ENCODE measurements at regions not wholly inside any gene's neighbourhood (a gene's known extent, or its start where the extent isn't known, plus 50 kb on each side); places are given as distances from the start of the nearest gene placed in this dataset.

DNA sequence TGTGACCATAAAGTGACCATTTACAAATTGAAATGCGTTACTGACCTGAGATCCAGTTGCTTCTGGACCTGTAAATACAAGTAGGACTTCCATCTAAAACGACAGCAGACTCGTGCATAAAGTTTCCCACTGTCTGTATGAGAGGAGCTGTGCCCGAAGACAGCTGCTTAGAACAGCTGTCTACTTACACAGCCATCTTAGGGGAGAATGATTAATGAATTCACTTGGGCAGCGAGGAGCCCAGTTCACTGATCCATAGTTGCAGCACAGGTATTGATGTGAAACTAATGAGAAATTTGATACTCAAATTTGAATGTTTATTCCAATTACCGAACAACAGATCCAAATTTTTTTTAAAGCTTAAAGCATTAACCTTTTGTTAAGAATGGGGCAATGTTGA lies 748.1 kb downstream of the NR2F2 start:
- TF ChIP-seq CTCF (IDR thresholded peaks at IDR 0.05) (no peak), EP300 (IDR thresholded peaks at IDR 0.05) (no peak)

All from tibial nerve (tissue), 4 donors.